ENCODE measurements at regions not wholly inside any gene's neighbourhood (a gene's known extent, or its start where the extent isn't known, plus 50 kb on each side); places are given as distances from the start of the nearest gene placed in this dataset.

DNA sequence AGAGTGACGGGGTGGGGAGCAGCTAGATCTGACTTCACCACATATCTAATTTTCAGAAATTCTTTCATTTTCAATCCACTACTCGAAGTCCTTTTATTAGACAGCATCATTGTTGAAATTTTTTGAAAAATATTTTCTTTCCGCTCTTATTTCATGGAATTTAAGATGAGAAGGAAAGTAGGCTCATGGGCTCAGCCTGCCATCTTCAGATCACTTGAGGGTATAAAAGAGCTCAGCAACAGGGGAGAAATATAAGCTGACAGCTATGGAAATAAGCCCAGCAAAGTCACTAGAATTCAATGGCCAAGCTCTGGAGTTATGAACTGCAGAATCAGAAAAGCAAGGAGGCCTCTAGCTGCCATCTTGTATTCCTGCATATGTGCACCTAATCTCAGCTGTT is 389.1 kb downstream of the XPNPEP1 start:
- H3K9me3 ChIP-seq (ENCODE audit: control insufficient read depth in 2 of 2, insufficient read depth in 1 of 2, low read length in 1 of 2) = peaks cover 0 to 13% of the 10 kb centered on the region in 2 donors
- no peak overlapping the region for H3K27ac ChIP-seq (ENCODE audit: low read depth in 1 of 2, low read length in 1 of 2)
- H3K4me1 ChIP-seq (ENCODE audit: control insufficient read depth in 2 of 2, insufficient read depth in 2 of 2, low read length in 2 of 2) = no peaks in the 10 kb centered on the region
- 92% methylated on average over 3 of the region's 3 CpGs for WGBS
- no peaks in the 10 kb centered on the region for H3K27me3 ChIP-seq (ENCODE audit: control insufficient read depth in 2 of 2, insufficient read depth in 1 of 2, low read length in 1 of 2)
- no peak overlapping the region for H3K4me3 ChIP-seq (ENCODE audit: low read length in 2 of 2)
- no peak for DNase-seq (ENCODE audit: low read depth in 6 of 9, low spot score in 9 of 9)
- H3K36me3 ChIP-seq (ENCODE audit: control insufficient read depth in 2 of 2, insufficient read depth in 2 of 2, low read length in 1 of 2) = no peaks in the 10 kb centered on the region

DNA sequence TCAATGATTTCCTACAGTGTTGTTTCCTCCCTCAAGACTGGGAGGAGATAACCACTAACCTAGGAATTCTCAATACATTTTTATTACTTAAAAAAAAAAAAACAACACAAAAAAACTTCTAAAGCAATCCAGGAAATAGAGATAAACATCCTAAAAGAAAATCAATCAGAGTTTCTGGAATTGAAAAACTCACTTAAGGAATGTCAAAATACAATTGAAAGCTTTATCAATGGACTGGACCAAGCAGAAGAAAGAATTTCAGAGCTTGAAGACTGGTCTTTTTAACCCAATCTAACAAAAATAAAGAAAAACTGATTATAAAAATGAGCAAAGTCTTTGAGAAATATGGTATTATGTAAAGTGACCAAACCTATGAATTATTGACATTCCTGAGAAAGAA is 394.1 kb downstream of the XPNPEP1 start:
- DNase-seq (ENCODE audit: low read depth in 6 of 9, low spot score in 9 of 9) = no peak
- Histone ChIP-seq H3K4me1 (ENCODE audit: control insufficient read depth in 2 of 2, insufficient read depth in 2 of 2, low read length in 2 of 2) (no peaks in the 10 kb centered on the region), H3K27me3 (ENCODE audit: control insufficient read depth in 2 of 2, insufficient read depth in 1 of 2, low read length in 1 of 2) (no peaks in the 10 kb centered on the region), H3K9me3 (ENCODE audit: control insufficient read depth in 2 of 2, insufficient read depth in 1 of 2, low read length in 1 of 2) (peaks cover 0 to 26% of the 10 kb centered on the region in 2 donors), H3K36me3 (ENCODE audit: control insufficient read depth in 2 of 2, insufficient read depth in 2 of 2, low read length in 1 of 2) (no peaks in the 10 kb centered on the region), H3K27ac (ENCODE audit: low read depth in 1 of 2, low read length in 1 of 2) (no peak overlapping the region), H3K4me3 (ENCODE audit: low read length in 2 of 2) (no peak overlapping the region)

DNA sequence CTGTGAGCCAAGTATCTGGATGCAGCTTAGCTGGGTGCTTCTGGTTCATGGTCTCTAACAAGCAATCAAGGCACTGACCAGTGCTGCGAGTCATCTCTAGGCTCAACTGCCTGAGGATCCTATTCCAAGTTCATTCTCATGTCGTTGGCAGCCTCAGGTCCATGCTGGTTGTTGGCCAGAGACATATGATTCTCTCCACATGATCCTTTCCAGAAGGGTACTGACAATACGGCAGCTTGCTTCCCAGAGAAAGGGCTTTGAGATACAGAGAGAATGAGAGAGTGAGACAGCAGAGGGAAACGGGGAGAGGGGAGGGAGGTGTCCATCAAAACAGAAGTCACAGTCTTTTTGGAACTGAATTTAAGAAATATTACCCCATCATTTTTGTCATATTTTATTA is 405.6 kb downstream of the XPNPEP1 start:
- WGBS = 86% methylated on average over 4 of the region's 4 CpGs
- H3K4me3 ChIP-seq (ENCODE audit: low read length in 2 of 2) = no peak overlapping the region
- no peak overlapping the region for H3K27ac ChIP-seq (ENCODE audit: low read depth in 1 of 2, low read length in 1 of 2)

DNA sequence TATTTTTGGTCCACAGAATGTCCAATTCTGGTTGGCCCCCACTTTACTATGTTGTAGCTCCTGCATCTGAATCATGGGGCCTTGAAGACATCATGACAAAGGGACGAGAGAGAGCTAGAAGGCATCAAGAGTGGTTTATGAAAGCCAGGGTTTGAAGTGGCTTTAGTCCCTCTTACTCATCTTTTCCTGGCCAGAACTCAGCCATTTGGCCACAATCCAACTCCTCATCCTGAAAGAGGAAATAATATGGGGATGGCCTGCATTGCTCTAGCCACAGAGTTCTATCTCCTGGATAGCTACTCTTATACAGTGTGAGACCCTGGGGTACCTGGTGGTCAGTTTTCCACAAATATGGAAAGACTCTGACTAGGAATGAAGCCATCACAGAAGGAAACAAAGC is 418.9 kb downstream of the XPNPEP1 start:
- Histone ChIP-seq H3K9me3 (ENCODE audit: control insufficient read depth in 2 of 2, insufficient read depth in 1 of 2, low read length in 1 of 2) (no peaks in the 10 kb centered on the region), H3K4me3 (ENCODE audit: low read length in 2 of 2) (no peak overlapping the region), H3K27me3 (ENCODE audit: control insufficient read depth in 2 of 2, insufficient read depth in 1 of 2, low read length in 1 of 2) (no peaks in the 10 kb centered on the region), H3K36me3 (ENCODE audit: control insufficient read depth in 2 of 2, insufficient read depth in 2 of 2, low read length in 1 of 2) (no peaks in the 10 kb centered on the region), H3K4me1 (ENCODE audit: control insufficient read depth in 2 of 2, insufficient read depth in 2 of 2, low read length in 2 of 2) (no peaks in the 10 kb centered on the region), H3K27ac (ENCODE audit: low read depth in 1 of 2, low read length in 1 of 2) (no peak overlapping the region)
- WGBS = 41% methylated on average over 1 of the region's 1 CpG
- no peak for DNase-seq (ENCODE audit: low read depth in 6 of 9, low spot score in 9 of 9)

More for the DNA sequence above, 405.6 kb downstream of the XPNPEP1 start:
- DNase-seq (ENCODE audit: low read depth in 6 of 9, low spot score in 9 of 9) = no peak
- H3K9me3 ChIP-seq (ENCODE audit: control insufficient read depth in 2 of 2, insufficient read depth in 1 of 2, low read length in 1 of 2) = no peaks in the 10 kb centered on the region
- no peaks in the 10 kb centered on the region for H3K4me1 ChIP-seq (ENCODE audit: control insufficient read depth in 2 of 2, insufficient read depth in 2 of 2, low read length in 2 of 2)
- no peaks in the 10 kb centered on the region for H3K27me3 ChIP-seq (ENCODE audit: control insufficient read depth in 2 of 2, insufficient read depth in 1 of 2, low read length in 1 of 2)
- H3K36me3 ChIP-seq (ENCODE audit: control insufficient read depth in 2 of 2, insufficient read depth in 2 of 2, low read length in 1 of 2) = no peaks in the 10 kb centered on the region

DNA sequence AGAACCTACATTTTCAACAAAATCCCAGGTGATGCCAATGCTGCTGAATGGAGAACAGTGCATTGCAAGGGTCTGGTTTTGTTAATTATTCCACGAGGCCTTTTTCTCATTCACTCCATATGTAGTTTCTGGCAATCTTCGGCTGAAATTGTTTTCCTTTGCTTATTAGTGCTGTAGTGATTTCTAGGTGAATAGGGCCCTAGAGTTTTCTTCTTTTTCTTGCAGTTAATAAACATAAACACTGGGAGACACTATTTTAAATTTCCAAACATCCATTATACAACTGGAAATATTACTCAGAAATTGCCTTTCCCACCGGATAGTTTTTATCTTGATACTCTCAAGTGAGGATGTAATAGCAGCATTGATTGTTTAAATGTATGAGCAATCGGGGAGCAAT is 435.6 kb downstream of the XPNPEP1 start:
- Histone ChIP-seq H3K9me3 (ENCODE audit: control insufficient read depth in 2 of 2, insufficient read depth in 1 of 2, low read length in 1 of 2) (no peaks in the 10 kb centered on the region), H3K27ac (ENCODE audit: low read depth in 1 of 2, low read length in 1 of 2) (no peak overlapping the region), H3K4me3 (ENCODE audit: low read length in 2 of 2) (no peak overlapping the region), H3K4me1 (ENCODE audit: control insufficient read depth in 2 of 2, insufficient read depth in 2 of 2, low read length in 2 of 2) (no peaks in the 10 kb centered on the region), H3K27me3 (ENCODE audit: control insufficient read depth in 2 of 2, insufficient read depth in 1 of 2, low read length in 1 of 2) (no peaks in the 10 kb centered on the region), H3K36me3 (ENCODE audit: control insufficient read depth in 2 of 2, insufficient read depth in 2 of 2, low read length in 1 of 2) (no peaks in the 10 kb centered on the region)
- WGBS = 91% methylated on average over 4 of the region's 4 CpGs
- no peak for DNase-seq (ENCODE audit: low read depth in 6 of 9, low spot score in 9 of 9)

DNA sequence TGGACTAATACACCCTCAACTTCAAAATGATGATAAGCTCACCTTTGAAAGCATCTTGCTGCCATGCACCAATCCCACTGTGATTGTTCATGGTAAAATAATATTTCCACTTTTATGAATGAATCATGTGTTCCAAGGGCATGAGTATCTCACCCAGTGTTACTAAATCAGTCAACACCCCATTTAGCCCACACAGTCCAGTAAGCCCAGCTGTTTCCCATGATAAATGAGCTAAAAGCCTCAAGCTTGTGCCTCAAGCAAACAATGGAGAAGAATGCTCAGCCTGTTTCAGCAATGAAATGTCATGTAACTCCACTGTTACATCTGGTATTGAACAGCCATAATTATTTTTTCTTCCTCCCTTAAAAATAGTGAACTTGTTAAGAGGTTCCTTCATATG is 442.5 kb downstream of the XPNPEP1 start:
- no peak for DNase-seq (ENCODE audit: low read depth in 6 of 9, low spot score in 9 of 9)
- Histone ChIP-seq H3K27me3 (ENCODE audit: control insufficient read depth in 2 of 2, insufficient read depth in 1 of 2, low read length in 1 of 2) (no peaks in the 10 kb centered on the region), H3K4me1 (ENCODE audit: control insufficient read depth in 2 of 2, insufficient read depth in 2 of 2, low read length in 2 of 2) (no peaks in the 10 kb centered on the region), H3K9me3 (ENCODE audit: control insufficient read depth in 2 of 2, insufficient read depth in 1 of 2, low read length in 1 of 2) (no peaks in the 10 kb centered on the region), H3K36me3 (ENCODE audit: control insufficient read depth in 2 of 2, insufficient read depth in 2 of 2, low read length in 1 of 2) (no peaks in the 10 kb centered on the region), H3K27ac (ENCODE audit: low read depth in 1 of 2, low read length in 1 of 2) (no peak overlapping the region), H3K4me3 (ENCODE audit: low read length in 2 of 2) (no peak overlapping the region)

DNA sequence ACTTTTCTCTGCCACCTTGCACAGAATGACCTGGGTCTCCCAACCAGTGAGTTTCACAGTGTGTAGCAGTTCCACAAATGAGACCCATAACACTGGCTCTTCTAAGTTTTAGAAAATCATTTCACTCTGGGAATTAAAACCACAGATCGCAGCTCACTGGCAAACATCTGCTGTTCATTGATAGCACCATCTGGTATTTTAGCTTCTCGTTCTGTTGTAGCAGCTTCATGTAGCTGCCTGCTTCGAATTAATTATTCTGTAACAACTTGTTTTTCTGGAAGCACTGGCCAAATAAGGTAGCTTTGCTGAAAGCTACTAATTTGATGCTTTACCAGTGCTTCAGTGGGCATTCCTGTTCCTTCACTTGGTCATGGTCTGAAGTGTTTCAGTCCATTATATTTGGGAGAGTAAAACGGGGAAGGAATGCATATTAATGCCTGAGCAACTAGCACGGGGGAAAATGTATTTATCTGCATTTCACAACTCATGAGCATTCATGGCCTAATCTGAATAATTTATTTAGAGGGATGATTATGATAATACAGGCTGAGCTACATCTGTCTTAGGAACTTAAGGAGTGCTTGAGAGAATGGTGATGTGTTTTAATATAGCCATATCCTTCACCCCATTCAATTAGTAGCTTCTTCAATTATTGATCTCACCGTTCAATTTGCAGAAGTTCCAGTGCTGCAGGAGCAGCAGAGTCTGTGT is 447.4 kb downstream of the XPNPEP1 start:
- no peak overlapping the region for H3K4me3 ChIP-seq (ENCODE audit: low read length in 2 of 2)
- H3K27ac ChIP-seq (ENCODE audit: low read depth in 1 of 2, low read length in 1 of 2) = no peak overlapping the region
- no peaks in the 10 kb centered on the region for H3K9me3 ChIP-seq (ENCODE audit: control insufficient read depth in 2 of 2, insufficient read depth in 1 of 2, low read length in 1 of 2)
- H3K36me3 ChIP-seq (ENCODE audit: control insufficient read depth in 2 of 2, insufficient read depth in 2 of 2, low read length in 1 of 2) = no peaks in the 10 kb centered on the region
- no peaks in the 10 kb centered on the region for H3K27me3 ChIP-seq (ENCODE audit: control insufficient read depth in 2 of 2, insufficient read depth in 1 of 2, low read length in 1 of 2)
- DNase-seq (ENCODE audit: low read depth in 6 of 9, low spot score in 9 of 9) = no peak
- WGBS = 78% methylated on average over 6 of the region's 6 CpGs
- H3K4me1 ChIP-seq (ENCODE audit: control insufficient read depth in 2 of 2, insufficient read depth in 2 of 2, low read length in 2 of 2) = no peaks in the 10 kb centered on the region

DNA sequence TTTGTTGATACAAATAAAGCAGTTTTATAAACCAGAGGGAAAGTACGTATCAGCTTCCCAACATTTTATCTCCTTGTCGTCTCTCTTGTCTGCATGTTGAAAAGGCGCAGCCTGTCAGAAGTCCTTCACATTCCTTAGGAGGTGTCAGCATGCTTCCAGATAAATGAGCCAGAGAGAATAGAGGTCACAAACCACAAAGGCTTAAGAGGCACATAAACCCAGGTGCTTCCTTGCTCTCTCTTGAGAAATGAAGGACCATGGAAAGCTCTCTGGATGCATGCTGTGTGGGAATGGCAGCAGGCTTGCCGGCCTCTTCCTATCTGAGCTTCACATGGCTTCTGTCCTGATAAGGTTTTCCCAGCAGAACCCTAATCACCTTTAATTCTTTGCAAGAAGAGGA is 448.5 kb downstream of the XPNPEP1 start:
- Histone ChIP-seq H3K27ac (ENCODE audit: low read depth in 1 of 2, low read length in 1 of 2) (no peak overlapping the region), H3K4me3 (ENCODE audit: low read length in 2 of 2) (no peak overlapping the region), H3K9me3 (ENCODE audit: control insufficient read depth in 2 of 2, insufficient read depth in 1 of 2, low read length in 1 of 2) (no peaks in the 10 kb centered on the region), H3K36me3 (ENCODE audit: control insufficient read depth in 2 of 2, insufficient read depth in 2 of 2, low read length in 1 of 2) (no peaks in the 10 kb centered on the region), H3K27me3 (ENCODE audit: control insufficient read depth in 2 of 2, insufficient read depth in 1 of 2, low read length in 1 of 2) (no peaks in the 10 kb centered on the region), H3K4me1 (ENCODE audit: control insufficient read depth in 2 of 2, insufficient read depth in 2 of 2, low read length in 2 of 2) (no peaks in the 10 kb centered on the region)
- DNase-seq (ENCODE audit: low read depth in 6 of 9, low spot score in 9 of 9) = no peak
- WGBS = 25% methylated on average over 4 of the region's 4 CpGs

DNA sequence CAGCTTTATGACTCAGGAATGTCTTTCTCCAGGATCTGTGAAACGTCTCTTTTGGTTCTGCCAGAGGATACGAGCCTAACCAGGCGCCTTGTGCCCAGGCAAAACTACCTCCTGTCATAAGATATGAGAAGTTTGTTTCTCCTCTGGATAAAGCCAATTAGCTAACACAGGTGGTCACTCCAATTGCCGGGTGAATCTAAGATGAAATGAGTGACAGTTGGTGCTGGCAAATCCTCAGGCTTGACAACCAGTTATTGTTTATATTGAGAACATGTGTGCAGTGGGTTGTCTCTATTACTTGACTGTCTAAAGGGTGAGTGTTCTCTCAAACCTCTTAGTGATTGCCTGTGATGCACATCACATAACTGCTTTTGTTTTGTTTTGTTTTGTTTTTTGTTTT is 449.1 kb downstream of the XPNPEP1 start:
- no peaks in the 10 kb centered on the region for H3K4me1 ChIP-seq (ENCODE audit: control insufficient read depth in 2 of 2, insufficient read depth in 2 of 2, low read length in 2 of 2)
- no peaks in the 10 kb centered on the region for H3K36me3 ChIP-seq (ENCODE audit: control insufficient read depth in 2 of 2, insufficient read depth in 2 of 2, low read length in 1 of 2)
- H3K9me3 ChIP-seq (ENCODE audit: control insufficient read depth in 2 of 2, insufficient read depth in 1 of 2, low read length in 1 of 2) = no peaks in the 10 kb centered on the region
- H3K27ac ChIP-seq (ENCODE audit: low read depth in 1 of 2, low read length in 1 of 2) = no peak overlapping the region
- no peaks in the 10 kb centered on the region for H3K27me3 ChIP-seq (ENCODE audit: control insufficient read depth in 2 of 2, insufficient read depth in 1 of 2, low read length in 1 of 2)
- H3K4me3 ChIP-seq (ENCODE audit: low read length in 2 of 2) = no peak overlapping the region
- WGBS = 50% methylated on average over 4 of the region's 4 CpGs
- no peak for DNase-seq (ENCODE audit: low read depth in 6 of 9, low spot score in 9 of 9)

DNA sequence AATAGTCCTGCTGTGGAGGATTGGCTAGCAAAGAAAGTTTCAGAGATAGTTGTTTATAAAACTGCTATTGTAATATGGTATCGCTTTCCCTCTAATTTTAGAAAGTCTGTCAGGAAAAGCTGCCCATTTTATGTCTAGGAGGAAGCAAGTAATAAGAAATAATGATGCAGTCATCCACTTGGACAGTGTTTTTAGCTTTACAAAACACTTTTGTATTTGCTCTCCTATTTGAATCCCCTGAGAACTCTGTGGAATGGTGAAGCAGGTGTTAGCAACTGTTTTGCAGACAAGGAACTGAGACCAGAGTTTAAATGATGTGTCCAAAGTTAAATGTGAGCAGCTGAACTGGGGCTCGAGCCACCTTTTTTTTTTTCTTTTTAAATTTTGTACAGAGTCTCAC is 455.8 kb downstream of the XPNPEP1 start:
- no peaks in the 10 kb centered on the region for H3K4me1 ChIP-seq (ENCODE audit: control insufficient read depth in 2 of 2, insufficient read depth in 2 of 2, low read length in 2 of 2)
- no peak for DNase-seq (ENCODE audit: low read depth in 6 of 9, low spot score in 9 of 9)
- H3K9me3 ChIP-seq (ENCODE audit: control insufficient read depth in 2 of 2, insufficient read depth in 1 of 2, low read length in 1 of 2) = no peaks in the 10 kb centered on the region
- no peaks in the 10 kb centered on the region for H3K27me3 ChIP-seq (ENCODE audit: control insufficient read depth in 2 of 2, insufficient read depth in 1 of 2, low read length in 1 of 2)
- WGBS = 87% methylated on average over 2 of the region's 2 CpGs
- no peak overlapping the region for H3K27ac ChIP-seq (ENCODE audit: low read depth in 1 of 2, low read length in 1 of 2)
- H3K36me3 ChIP-seq (ENCODE audit: control insufficient read depth in 2 of 2, insufficient read depth in 2 of 2, low read length in 1 of 2) = no peaks in the 10 kb centered on the region
- no peak overlapping the region for H3K4me3 ChIP-seq (ENCODE audit: low read length in 2 of 2)
